Stimulated activated CD4-positive, alpha-beta T cell treated with anti-CD3 and anti-CD28 coated beads, Interleukin-2, amount 100 ng/mL, for 24 hours (primary cell): ENCODE measurements at regions not wholly inside any gene's neighbourhood (a gene's known extent, or its start where the extent isn't known, plus 50 kb on each side); places are given as distances from the start of the nearest gene placed in this dataset.
"Not testable (repeated sequence)": the region's sequence is repeated elsewhere in the genome, so short reads cannot be mapped to it uniquely, and the experiment has no call there.

Experiments
- DNase-seq, 2 donors: peaks; one replicate each; pipeline ENCODE4 v3.0.0-alpha.2; 2020

DNA sequence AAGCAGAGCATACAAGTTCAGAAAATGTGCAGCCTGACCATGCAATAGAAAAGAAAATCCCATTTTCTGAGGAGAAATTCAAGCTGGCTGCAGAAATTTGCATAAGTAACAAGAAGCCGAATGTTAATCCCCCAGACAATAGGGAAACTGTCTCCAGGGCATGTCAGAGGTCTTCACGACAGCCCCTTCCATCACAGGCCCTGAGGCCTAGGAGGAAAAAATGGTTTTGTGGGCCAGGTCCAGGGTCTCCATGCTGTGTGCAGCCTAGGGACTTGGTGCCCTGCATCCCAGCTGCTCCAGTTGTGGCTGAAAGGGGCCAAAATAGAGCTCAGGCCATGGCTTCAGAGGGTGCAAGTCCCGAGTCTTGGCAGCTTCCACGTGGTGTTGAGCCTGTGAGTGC is 225.8 kb upstream of the MSX2 start:
- DNase-seq, result not testable (repeated sequence)

DNA sequence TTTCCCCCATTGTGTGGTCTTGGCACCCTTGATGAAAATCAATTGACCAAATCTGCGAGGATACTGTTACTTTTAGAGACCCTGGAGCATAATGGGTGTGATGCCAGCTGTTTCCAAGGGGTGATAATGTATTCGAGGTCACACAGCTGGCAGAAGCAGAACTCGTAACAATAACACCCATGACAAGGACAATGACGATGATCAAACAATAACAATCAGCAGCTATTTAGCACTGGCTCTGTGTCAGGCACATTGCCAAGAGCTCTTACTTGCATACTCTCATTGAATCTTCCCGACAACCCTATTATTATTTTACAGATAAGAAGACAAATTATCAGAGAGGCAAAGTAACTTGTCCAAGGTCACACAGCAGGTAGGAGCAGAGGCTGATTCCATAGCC is 223.7 kb upstream of the MSX2 start:
- DNase-seq, result no peak

DNA sequence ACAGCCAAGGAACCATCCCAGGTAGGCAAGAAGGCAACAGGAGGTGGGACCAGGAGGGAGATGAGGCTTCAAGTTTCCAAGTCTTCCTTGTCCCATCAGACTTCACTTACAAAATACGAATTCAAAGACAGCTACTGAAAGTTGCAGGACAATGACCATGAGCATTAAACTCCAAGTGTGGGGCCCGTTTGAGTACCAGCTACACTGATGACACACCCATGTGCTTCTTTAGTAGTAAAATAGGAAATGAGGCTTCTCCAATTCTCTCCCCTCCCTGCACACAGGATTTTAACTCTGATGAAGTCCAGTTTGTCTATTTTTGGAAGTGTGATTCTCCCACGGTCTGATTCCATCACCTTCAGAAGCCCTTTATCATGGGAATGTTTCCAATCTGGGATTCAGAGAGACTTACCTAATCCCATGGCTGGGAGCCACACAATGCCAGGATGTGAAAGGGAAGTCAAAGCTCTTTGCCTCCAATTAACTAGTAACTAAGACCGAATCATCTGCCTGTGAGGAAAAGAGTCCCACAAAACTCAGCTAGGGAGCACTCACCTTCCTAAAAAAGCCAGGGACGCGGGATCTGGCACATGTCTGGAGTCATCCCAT is 222.8 kb upstream of the MSX2 start:
- no peak for DNase-seq

- DNase-seq, result no peak
Measured at GRCh38 chr5:174503086-174503460, 221.3 kb upstream of the MSX2 start.

- DNase-seq, result no peak
Measured at GRCh38 chr5:174503461-174504265, 220.7 kb upstream of the MSX2 start.

- DNase-seq, result no peak
Measured at GRCh38 chr5:174504266-174504726, 220.1 kb upstream of the MSX2 start.

DNA sequence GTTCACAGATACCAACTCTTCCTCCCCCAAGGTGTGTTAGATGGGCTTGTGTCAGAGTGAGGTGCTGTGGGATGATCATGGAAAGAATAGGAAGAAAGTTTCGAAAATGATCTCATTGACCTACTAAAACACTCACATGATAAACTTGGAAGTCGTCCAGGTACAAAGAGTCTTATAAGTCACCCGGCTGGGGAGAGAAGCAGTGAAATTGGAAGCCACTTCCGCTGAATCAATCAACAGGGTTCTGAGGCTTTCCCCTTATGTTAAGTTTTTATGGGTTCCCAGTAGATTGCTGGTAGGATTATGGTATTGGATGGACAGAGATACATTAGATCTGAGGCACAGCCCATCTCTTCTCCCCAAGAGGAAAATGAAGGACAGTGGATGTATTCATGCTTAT is 218.8 kb upstream of the MSX2 start:
- DNase-seq, result no peak

DNA sequence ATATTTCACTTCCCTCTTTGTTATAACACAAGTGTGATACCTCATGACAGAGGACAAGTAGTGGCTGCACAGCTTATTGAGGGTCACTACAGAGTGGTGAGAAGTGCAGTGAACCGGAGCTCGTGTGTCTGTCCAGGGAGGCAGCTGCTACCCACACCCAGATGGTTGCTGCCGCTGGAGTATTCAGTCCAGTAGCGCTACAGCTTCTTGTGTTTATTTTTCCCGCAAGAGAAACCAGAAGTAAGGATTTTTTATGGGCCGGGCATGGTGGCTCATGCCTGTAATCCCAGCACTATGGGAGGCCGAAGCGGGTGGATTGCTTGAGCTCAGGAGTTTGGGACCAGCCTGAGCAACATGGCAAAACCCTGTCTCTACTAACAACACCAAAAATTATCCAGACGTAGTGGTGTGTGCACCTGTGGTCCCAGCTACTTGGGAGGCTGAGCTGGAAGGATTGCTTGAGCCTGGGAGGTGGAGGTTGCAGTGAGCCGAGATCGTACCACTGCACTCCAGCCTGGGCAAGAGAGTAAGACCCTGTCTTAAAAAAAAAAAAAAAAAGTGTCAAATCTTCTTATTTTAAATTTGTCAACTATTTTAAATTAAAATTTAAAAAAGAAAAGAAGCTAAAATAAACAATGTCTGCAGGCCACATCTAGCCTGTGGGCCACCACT is 213.5 kb upstream of the MSX2 start:
- not testable (repeated sequence) for DNase-seq

DNA sequence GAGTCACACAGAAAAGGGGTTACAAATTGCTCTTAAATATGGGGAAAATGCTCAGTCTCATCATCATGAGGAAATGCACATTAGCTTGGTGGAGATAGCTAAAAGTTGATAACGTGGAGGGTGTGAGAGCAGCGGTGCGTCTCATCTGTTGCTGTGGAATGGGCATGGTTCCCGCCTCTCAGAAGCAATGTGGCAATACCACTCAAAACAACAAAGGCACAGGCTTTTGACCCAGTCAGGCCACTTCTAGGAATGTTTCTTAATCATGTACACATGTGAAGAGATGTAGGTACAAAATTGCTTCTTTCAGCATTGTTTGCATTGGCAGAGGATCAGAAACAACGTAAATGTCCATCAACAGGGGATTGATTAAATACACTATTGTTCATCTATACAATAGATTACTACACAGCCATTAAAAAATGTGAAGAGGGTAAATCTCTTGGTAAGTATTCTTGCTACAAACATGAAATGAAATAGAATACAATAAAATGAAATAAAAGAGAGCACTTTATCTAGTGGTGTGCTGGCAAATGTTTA is 212.6 kb upstream of the MSX2 start:
- no peak for DNase-seq

GRCh38 chr5:174514325-174514724 is 210.1 kb upstream of the MSX2 start:
- DNase-seq, result no peak

GRCh38 chr5:174514983-174515394 is 209.4 kb upstream of the MSX2 start:
- DNase-seq, result no peak

DNA sequence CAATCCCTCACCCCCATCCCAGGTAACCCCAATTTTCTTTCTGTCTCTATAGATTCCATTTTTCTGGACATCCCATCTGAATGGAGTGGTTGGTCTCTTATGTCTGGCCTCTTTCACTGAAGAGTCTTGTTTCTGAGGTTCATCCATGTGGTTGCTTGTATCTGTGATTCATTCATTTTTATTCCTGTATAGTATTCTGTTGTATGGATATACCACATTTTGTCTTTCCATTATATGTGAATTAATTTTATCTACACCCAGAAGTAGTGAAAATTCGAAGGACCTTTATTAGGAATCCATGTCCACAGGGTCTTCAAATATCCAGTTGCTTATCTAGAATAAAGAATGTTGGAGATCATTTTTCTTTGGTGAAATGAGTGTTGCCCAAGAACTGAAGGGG is 207.6 kb upstream of the MSX2 start:
- no peak for DNase-seq

- DNase-seq, result no peak
Measured at GRCh38 chr5:174518512-174518911, 205.9 kb upstream of the MSX2 start.

- DNase-seq, result no peak
Measured at GRCh38 chr5:174520420-174521396, 203.7 kb upstream of the MSX2 start.

DNA sequence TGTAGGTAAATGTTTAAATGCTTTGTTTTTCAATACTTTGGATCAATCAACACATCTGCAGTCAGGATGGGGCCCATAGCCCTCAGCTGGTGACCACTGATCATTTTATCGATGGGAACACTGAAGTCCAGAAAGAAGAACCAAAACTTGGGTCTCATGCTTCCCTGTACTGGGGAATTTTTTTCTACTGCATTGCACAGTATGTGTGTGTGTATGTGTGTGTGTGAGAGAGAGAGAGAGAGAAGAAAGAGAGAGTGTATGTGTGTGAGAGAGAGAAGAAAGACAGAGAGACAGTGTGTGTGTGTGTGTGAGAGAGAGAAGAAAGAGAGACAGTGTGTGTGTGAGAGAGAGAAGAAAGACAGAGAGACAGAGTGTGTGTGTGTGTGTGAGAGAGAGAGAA is 202.9 kb upstream of the MSX2 start:
- no peak for DNase-seq

DNA sequence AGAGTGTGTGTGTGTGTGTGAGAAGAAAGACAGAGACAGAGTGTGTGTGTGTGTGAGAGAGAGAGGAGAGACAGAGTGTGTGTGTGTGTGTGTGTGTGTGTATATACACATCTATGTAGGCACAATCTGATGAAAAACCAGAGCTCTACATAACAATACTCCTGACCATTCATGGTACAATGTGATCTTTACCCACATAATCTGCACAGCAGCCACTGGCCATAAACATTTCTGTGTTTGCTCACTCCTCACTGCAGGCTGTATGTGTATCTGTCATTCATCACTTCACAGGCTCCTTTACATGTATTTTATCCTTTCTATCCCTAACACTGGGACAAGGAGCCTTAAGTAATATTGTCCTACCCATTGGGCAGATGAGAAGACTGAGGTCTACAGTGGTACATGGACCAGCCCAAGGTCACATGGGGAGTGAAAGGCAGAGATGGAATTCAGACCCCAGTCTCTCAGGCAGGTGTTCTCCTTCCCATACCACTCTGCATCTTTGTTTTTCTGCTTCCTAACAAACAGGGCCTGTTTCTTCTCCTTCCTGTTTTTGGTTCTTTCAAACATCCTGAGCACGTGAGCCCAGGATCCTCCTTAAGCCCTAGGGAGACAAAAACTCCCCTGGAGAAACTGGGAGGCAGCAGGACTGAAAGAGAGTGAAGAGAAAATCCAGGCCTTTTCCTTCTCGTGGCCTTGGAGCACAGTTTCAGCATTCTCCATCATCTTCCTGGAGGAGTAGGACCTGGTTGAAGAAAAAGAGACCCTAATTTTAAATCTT is 201.7 kb upstream of the MSX2 start:
- DNase-seq, result no peak

- DNase-seq, result no peak
Measured at GRCh38 chr5:174523311-174524071, 200.9 kb upstream of the MSX2 start.

- no peak for DNase-seq
Measured at GRCh38 chr5:174524351-174524750, 200.0 kb upstream of the MSX2 start.

DNA sequence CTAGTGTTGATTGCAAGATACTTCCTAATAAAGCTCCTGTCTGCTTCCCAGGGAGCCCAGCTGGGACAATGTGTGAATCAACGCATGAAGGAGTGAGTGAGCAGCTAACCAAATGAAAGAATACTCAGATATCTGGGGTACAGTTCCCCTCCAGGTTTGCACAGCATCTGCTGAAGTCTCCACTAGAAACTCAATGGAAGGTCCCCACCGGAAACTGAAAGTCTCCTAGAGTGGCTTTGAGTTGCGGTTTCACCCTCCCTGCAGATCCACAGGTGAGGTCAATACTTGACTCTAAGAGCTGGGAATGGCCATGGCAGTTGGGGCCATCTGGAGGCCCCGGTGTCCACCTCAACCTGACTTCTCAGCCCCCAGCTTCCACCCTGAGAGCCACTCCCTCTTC is 198.2 kb upstream of the MSX2 start:
- no peak for DNase-seq

- no peak for DNase-seq
Measured at GRCh38 chr5:174527916-174528540, 196.4 kb upstream of the MSX2 start.
